ENCODE measurements at regions not wholly inside any gene's neighbourhood (a gene's known extent, or its start where the extent isn't known, plus 50 kb on each side); places are given as distances from the start of the nearest gene placed in this dataset.

GRCh38 chr22:48440673-48441552 lies 1386.8 kb downstream of the BRD1 start:
- Histone ChIP-seq H3K4me3 (no peak overlapping the region), H3K27ac (no peak overlapping the region), H3K27me3 (replicated peaks in 1 of 7) (peaks cover 0 to 89% (median 0%) of the 10 kb centered on the region in 7 donors), H3K4me1 (peaks cover 0 to 17% (median 0%) of the 10 kb centered on the region in 6 donors), H3K9me3 (no peaks in the 10 kb centered on the region), H3K36me3 (no peaks in the 10 kb centered on the region)
- TF ChIP-seq POLR2A (IDR thresholded peaks at IDR 0.05) (no peak), POLR2AphosphoS5 (IDR thresholded peaks at IDR 0.05) (no peak), CTCF (IDR thresholded peaks at IDR 0.05 in 8 of 11, conservative IDR thresholded peaks at IDR 0.05 in 3 of 11) (no peak)
- intact Hi-C loops (cut with DNase I; ENCODE audit: low total_unique reads) = no loop called here
- WGBS, 5 donors = 81 to 88% (median 83%) methylated on average over 20 to 23 of the region's 23 CpGs
- no peak for DNase-seq

GRCh38 chr22:48440176-48440575 lies 1387.5 kb downstream of the BRD1 start:
- Histone ChIP-seq H3K9me3 (no peaks in the 10 kb centered on the region), H3K27ac (no peak overlapping the region), H3K36me3 (no peaks in the 10 kb centered on the region), H3K4me1 (peaks cover 0 to 16% (median 0%) of the 10 kb centered on the region in 6 donors), H3K4me3 (no peak overlapping the region), H3K27me3 (replicated peaks in 1 of 7) (peaks cover 0 to 83% (median 0%) of the 10 kb centered on the region in 7 donors)
- TF ChIP-seq CTCF (IDR thresholded peaks at IDR 0.05 in 8 of 11, conservative IDR thresholded peaks at IDR 0.05 in 3 of 11) = no peak
- TF ChIP-seq POLR2AphosphoS5 (IDR thresholded peaks at IDR 0.05) = no peak
- no peak for TF ChIP-seq POLR2A (IDR thresholded peaks at IDR 0.05)
- 85 to 95% (median 89%) methylated on average over 22 of the region's 22 CpGs for WGBS, 5 donors
- intact Hi-C loops (cut with DNase I; ENCODE audit: low total_unique reads) = no loop called here
- no peak for DNase-seq

- peaks cover 0 to 11% (median 0%) of the 10 kb centered on the region in 6 donors for H3K4me1 ChIP-seq
- H3K36me3 ChIP-seq = no peaks in the 10 kb centered on the region
- H3K27ac ChIP-seq = no peak overlapping the region
- no peak overlapping the region for H3K4me3 ChIP-seq
- peaks cover 0 to 81% (median 0%) of the 10 kb centered on the region in 7 donors for H3K27me3 ChIP-seq (replicated peaks in 1 of 7)
- TF ChIP-seq POLR2A (IDR thresholded peaks at IDR 0.05) = no peak
- TF ChIP-seq POLR2AphosphoS5 (IDR thresholded peaks at IDR 0.05) = no peak
- no peak for TF ChIP-seq CTCF (IDR thresholded peaks at IDR 0.05 in 8 of 11, conservative IDR thresholded peaks at IDR 0.05 in 3 of 11)
- intact Hi-C loops (cut with DNase I; ENCODE audit: low total_unique reads) = no loop called here
- no peak for DNase-seq
- H3K9me3 ChIP-seq = no peaks in the 10 kb centered on the region
- WGBS, 5 donors = 81 to 94% (median 85%) methylated on average over 6 to 10 of the region's 10 CpGs
These were observed 1388.0 kb downstream of the BRD1 start for GRCh38 chr22:48439560-48440135.

All from spleen (tissue), 11 donors.